Stimulated activated CD4-positive, alpha-beta T cell treated with anti-CD3 and anti-CD28 coated beads, Interleukin-2, amount 100 ng/mL, for 48 hours (primary cell): ENCODE measurements at regions not wholly inside any gene's neighbourhood (a gene's known extent, or its start where the extent isn't known, plus 50 kb on each side); places are given as distances from the start of the nearest gene placed in this dataset.
"Not testable (repeated sequence)": the region's sequence is repeated elsewhere in the genome, so short reads cannot be mapped to it uniquely, and the experiment has no call there.

Experiments
- DNase-seq, 2 donors: peaks; one replicate each; pipeline ENCODE4 v3.0.0-alpha.2; 2020

GRCh38 chr5:124044613-124045012 is 532.6 kb downstream of the CSNK1G3 start:
- no peak for DNase-seq

GRCh38 chr5:124043456-124043855 is 531.5 kb downstream of the CSNK1G3 start:
- no peak for DNase-seq

DNA sequence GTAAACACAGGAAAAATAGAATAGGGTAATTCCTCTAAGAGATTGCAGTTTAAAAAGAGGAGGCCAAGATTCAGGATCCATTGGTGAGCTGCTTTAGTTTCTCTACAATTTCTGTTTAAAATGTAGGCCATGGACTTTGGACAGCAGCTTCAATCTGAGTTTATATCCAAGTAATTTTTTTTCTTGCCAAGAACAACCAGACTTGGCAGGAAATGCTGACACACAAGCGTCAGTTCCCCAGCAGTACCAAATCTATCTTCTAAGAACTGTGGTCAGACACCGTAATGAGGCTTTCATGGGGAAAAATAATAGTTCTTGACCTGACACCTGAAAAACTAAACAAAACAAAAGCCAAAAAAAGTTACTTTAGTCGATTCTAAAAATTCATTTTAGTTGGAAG is 528.8 kb downstream of the CSNK1G3 start:
- DNase-seq: no peak

DNA sequence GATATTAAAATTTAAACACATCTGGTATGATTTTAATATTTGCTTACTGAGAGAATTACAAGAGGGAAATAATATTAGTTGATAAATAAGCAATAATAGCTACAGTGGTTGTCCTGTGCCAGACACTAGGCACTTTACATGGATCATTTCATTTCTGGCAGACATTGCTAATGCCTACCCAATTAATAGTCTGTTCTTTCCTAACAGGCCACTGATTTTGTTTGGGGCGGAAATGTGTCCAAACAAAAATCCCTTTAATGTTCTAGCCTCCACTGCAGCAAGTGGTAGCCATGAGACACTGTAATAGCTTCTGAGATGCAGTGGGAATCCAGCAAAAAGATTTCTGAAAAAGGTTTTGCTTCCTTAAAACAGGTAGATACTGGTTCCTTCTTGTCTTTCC is 527.4 kb downstream of the CSNK1G3 start:
- no peak for DNase-seq

- no peak for DNase-seq
Observed at GRCh38 chr5:124036786-124037185, 524.8 kb downstream of the CSNK1G3 start.

DNA sequence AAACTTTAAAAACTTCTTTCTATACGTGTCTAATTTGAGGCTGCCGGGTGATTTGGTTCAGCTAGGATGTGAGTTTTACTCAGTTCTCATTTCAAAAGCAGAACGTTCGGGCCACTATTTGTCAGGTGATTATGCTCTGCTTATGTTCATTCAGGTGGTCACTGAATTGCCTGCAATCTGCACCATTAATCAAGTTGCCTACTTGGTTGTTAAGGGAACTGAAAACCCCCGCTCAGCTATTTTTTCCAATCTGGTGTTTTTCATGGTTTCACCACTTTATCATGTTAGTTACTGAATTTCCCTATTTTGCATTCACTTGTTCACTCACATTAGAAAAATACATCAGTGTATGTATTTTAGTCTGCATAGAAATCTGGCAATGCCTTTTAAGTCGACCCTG is 523.0 kb downstream of the CSNK1G3 start:
- no peak for DNase-seq

GRCh38 chr5:124034083-124034700 is 522.2 kb downstream of the CSNK1G3 start:
- no peak for DNase-seq

GRCh38 chr5:124030043-124030491 is 518.1 kb downstream of the CSNK1G3 start:
- no peak for DNase-seq

GRCh38 chr5:124027441-124027840 is 515.5 kb downstream of the CSNK1G3 start:
- no peak for DNase-seq

GRCh38 chr5:124025306-124025845 is 513.4 kb downstream of the CSNK1G3 start:
- no peak for DNase-seq

DNA sequence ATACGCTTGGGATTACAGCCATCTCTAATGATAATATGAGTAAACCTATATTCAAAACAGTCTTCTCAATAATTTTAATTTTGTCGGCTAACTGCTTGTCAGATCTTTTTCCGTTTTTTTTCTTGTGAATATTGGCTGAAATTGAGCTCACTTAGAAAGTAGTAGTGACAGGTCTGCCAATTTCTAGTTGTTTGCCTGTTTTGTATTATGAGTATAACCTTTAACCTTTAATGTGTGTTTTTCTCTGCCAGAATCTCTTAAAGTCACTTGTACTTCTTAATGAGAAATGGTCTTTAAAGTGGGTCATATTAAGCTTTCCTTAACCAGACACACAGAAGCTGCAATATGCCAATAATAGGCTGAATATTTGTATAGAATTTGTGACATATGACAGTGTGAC is 511.0 kb downstream of the CSNK1G3 start:
- DNase-seq: no peak

GRCh38 chr5:124021776-124022175 is 509.8 kb downstream of the CSNK1G3 start:
- DNase-seq: no peak

DNA sequence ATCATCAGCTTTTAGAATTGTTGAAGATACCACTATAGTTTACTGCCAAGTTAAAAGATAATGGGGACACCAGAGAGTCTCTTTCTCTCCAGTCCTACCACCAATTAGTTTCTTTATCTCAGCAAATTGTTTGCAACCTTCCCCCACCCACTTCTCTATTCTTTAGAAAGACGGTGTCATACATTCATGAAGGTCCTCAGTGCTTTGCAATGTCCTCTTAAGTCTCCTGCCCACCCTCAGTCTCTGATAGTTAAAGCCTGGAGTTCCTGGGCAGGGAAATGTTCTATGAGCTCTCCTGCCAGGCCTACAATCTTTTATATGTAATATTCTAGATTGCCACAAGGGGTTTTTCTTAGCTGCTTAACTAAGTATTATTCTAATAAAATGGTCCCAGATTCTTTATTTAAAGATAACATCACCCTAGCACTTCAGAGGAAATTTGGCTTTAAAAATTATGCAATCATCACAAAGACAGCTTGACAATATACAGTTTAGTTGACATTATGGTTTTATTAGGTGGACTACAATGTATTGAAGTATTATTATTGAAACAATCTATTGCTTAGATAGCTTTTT is 509.2 kb downstream of the CSNK1G3 start:
- DNase-seq: no peak

GRCh38 chr5:124017321-124017720 is 505.3 kb downstream of the CSNK1G3 start:
- DNase-seq: not testable (repeated sequence)

- no peak for DNase-seq
Observed at GRCh38 chr5:124007675-124008398, 495.9 kb downstream of the CSNK1G3 start.

DNA sequence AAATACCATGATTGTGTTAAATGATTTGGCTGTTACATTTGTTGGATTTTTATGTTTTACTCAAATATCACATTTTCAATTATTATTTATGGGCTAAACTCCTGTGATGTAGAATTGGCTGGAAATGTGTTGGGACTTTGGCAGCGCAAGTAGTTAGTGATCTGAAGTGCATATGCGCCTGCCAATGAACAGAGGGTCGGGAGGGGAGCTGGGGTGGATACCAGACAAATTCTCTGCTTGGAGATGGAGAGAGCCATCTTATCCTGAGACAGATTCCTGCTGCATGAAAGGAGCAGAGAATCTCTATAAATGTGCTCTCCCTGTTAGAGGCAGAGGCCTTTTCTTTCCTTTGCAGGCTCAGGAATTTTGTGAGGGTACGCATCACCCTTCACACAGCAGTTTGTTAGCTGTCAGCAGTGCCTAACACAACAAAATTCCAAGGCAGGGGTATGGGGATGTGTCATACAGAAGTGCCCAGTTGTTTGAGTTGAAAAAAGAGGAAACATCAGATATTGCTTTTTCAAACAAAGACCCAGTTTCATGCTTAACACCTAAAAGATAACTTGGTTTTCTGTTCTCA is 489.1 kb downstream of the CSNK1G3 start:
- no peak for DNase-seq

- no peak for DNase-seq
Observed at GRCh38 chr5:124000538-124000937, 488.6 kb downstream of the CSNK1G3 start.

DNA sequence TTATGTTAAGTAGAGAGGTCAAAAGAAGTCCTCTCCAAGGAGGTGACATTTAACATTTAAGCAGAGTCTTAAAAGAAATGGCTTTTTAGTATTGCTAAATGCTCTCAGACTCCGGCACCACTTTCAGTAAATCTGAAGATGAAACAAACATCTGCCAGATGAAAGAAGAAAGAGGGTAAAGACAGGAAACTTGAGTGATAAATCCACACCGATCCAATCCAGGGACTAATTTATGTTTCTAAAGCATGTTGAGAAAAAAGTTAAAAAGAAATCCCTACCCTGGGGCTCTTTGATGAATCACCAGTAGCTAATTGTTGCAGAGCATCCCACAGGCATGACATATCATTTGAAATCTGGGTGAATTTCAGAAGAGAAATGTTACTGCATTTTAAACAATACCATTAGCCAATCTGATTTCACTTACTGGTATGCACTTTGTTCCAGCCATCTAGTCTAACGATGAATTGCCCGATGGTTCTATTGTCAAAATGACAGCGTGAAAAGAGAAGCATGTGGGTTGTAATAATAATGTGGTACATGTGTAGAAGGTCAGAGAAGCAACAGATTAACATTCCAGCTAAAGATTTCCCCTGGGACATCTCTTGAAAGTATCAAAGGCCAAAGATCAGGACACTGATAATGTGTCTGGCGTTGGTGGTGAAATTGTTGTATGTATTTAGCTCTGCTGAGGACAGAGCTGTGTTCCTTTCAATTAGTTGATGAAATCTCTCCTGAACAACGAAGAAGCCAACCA is 485.7 kb downstream of the CSNK1G3 start:
- DNase-seq: no peak

DNA sequence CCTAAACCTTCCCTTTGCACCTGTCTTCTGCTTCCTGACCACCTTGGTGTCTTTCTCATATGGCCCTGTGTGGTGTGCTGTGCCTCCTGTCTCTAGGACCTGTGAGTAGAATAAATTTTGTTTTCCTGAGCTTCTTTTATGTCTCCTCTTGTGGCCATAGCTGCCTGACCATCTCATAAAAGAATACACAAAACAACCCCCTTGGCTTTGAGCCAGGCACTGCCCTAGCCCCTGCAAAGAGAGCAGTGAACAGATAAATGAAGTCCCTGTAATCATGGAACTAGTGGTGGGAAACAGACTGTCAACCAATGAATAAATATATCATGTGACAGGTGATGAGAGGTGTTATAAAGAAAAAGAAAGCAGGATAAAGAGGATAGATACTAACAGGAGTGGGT is 485.1 kb downstream of the CSNK1G3 start:
- no peak for DNase-seq

DNA sequence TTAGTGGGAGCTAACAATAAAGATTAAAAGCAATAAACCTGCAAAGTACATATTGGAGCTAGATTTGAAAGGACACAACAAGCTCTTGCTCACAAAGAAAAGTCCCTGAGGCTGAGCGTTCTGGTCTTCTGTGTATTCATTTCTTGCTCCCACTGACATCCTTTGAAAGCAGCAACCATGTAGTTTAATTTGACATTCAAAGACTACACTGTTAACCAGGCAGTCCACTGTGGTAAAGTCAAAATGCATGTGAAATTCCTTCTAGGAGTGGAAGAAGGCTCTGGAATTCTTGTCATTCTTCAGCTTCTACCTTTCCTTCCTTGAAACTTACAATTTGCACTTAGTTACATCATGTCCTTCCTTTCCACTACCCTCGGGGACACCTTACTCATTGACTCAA is 480.7 kb downstream of the CSNK1G3 start:
- no peak for DNase-seq

- no peak for DNase-seq
Observed at GRCh38 chr5:123987956-123988355, 476.0 kb downstream of the CSNK1G3 start.

GRCh38 chr5:123976379-123977033 is 464.5 kb downstream of the CSNK1G3 start:
- DNase-seq: no peak
